A549 (cell line): ENCODE measurements at regions not wholly inside any gene's neighbourhood (a gene's known extent, or its start where the extent isn't known, plus 50 kb on each side); places are given as distances from the start of the nearest gene placed in this dataset.

ENCODE experiments used
- ATAC-seq, 2 experiments: fragments of 200-7000 bp in 1 of 2; fragments of >200 bp in 1 of 2; cut with Nextera tagmentation in 1 of 2; cut with Tn5 transposase in 1 of 2; 3 replicates each; pipeline versions ENCODE4 v1.8.0 to v1.9.1; 2018 to 2020; ENCODE audit warnings: mild to moderate bottlenecking in 1 of 2, moderate library complexity in 1 of 2
- CTCF ChIA-PET: fragments of 300-600 bp; sonication (Branson Sonifier 250); formaldehyde crosslinking; extraction: SDS; loops from one replicate; lab custom pipeline; 2021; ENCODE audit warnings: antibody characterized with exemption, inconsistent platforms; lab: Yijun Ruan, JAX
- POLR2A ChIA-PET: fragments of 350-600 bp; formaldehyde crosslinking; extraction: SDS; loops from one replicate; lab custom pipeline; 2021; ENCODE audit warnings: antibody characterized with exemption, inconsistent platforms; lab: Yijun Ruan, JAX
- DNase-seq, 2 experiments: peaks; one replicate each; pipeline versions ENCODE4 v3.0.0 to v3.0.0-alpha.2; 2011 to 2016; ENCODE audit warnings: low read depth in 1 of 2, low spot score in 1 of 2
- FAIRE-seq: peaks from 2 replicates; lab custom pipeline; 2011; peaks lifted over from hg19 to GRCh38; lab: Jason Lieb, UNC
- H3K27ac ChIP-seq, 2 experiments: fragments of >200 bp; sonication (Bioruptor Twin); formaldehyde crosslinking; 3 replicates each; pipeline ENCODE4 v1.5.1; 2016 to 2017
- H3K4me1 ChIP-seq: fragments of >200 bp; sonication (Bioruptor Twin); formaldehyde crosslinking; 3 replicates; pipeline ENCODE4 v1.6.1; 2016
- H3K4me2 ChIP-seq: fragments of >200 bp; sonication (Bioruptor Twin); formaldehyde crosslinking; 3 replicates; pipeline ENCODE4 v1.6.1; 2016
- H3K4me3 ChIP-seq: fragments of >200 bp; sonication (Bioruptor Twin); formaldehyde crosslinking; 3 replicates; pipeline ENCODE4 v1.5.1; 2016
- H3K9me3 ChIP-seq: fragments of >200 bp; sonication (Bioruptor Twin); formaldehyde crosslinking; 3 replicates; pipeline ENCODE4 v1.6.1; 2016
- CEBPB ChIP-seq, 2 experiments: fragments of >200 bp in 1 of 2; sonication (Bioruptor Twin) in 1 of 2; formaldehyde crosslinking in 1 of 2; IDR thresholded peaks; 2 replicates each; pipeline ENCODE4 v1.6.1; 2012 to 2016
- CTCF ChIP-seq: fragments of >200 bp; sonication (Bioruptor Twin); formaldehyde crosslinking; IDR thresholded peaks from 3 replicates; pipeline ENCODE4 v1.5.1; 2016
- E2F6 ChIP-seq: IDR thresholded peaks from 2 replicates; pipeline ENCODE4 v1.6.1; 2012; ENCODE audit warnings: low read depth, borderline replicate concordance
- EP300 ChIP-seq, 2 experiments: fragments of >200 bp; sonication (Bioruptor Twin); formaldehyde crosslinking; IDR thresholded peaks; 2 replicates in 1 of 2; 3 replicates in 1 of 2; pipeline ENCODE4 v1.6.1; 2016 to 2017
- ESRRA ChIP-seq: fragments of 150-350 bp; IDR thresholded peaks from 2 replicates; pipeline ENCODE4 v1.6.1; 2014; ENCODE audit warnings: mild to moderate bottlenecking, low read length, borderline replicate concordance
- FOSL2 ChIP-seq, 2 experiments: fragments of 450-650 bp in 1 of 2; fragments of >200 bp in 1 of 2; sonication (Bioruptor Twin) in 1 of 2; formaldehyde crosslinking; IDR thresholded peaks; 2 replicates each; pipeline versions ENCODE4 v1.5.0 to v1.6.1; 2016 to 2020; ENCODE audit warnings: mild to moderate bottlenecking in 1 of 2, moderate library complexity in 1 of 2
- GATA3 ChIP-seq: IDR thresholded peaks from 2 replicates; pipeline ENCODE4 v1.6.1; 2012; ENCODE audit warnings: borderline replicate concordance
- HES2 ChIP-seq: fragments of >200 bp; sonication (Bioruptor Twin); formaldehyde crosslinking; IDR thresholded peaks from 2 replicates; pipeline ENCODE4 v1.6.1; 2016
- HEYL ChIP-seq: fragments of 250-450 bp; sonication (Bioruptor Pico); IDR thresholded peaks from 2 replicates; pipeline ENCODE4 v1.8.0; 2021; ENCODE audit warnings: mild to moderate bottlenecking, moderate library complexity
- HOXB5 ChIP-seq: fragments of 250-450 bp; sonication (Bioruptor Pico); IDR thresholded peaks from 2 replicates; pipeline ENCODE4 v1.5.0; 2020; ENCODE audit warnings: mild to moderate bottlenecking, moderate library complexity
- KDM1A ChIP-seq: fragments of 200-600 bp; sonication (generic); IDR thresholded peaks from 2 replicates; pipeline ENCODE4 v1.6.1; 2016; ENCODE audit warnings: low read depth, mild to moderate bottlenecking
- MAX ChIP-seq: IDR thresholded peaks from 2 replicates; pipeline ENCODE4 v1.6.1; 2012
- MAZ ChIP-seq: fragments of 150-350 bp; IDR thresholded peaks from 2 replicates; pipeline ENCODE4 v1.6.1; 2014; ENCODE audit warnings: antibody characterized with exemption, low read depth, low read length, borderline replicate concordance
- NFE2L2 ChIP-seq: fragments of 150-350 bp; conservative IDR thresholded peaks from 2 replicates; pipeline ENCODE4 v1.6.1; 2014; ENCODE audit warnings: low read length
- RAD21 ChIP-seq, 2 experiments: fragments of >200 bp in 1 of 2; sonication (Bioruptor Twin) in 1 of 2; formaldehyde crosslinking in 1 of 2; IDR thresholded peaks in 1 of 2; conservative IDR thresholded peaks in 1 of 2; 2 replicates in 1 of 2; 3 replicates in 1 of 2; pipeline ENCODE4 v1.6.1; 2012 to 2018; ENCODE audit warnings: inconsistent platforms in 1 of 2
- RCOR1 ChIP-seq: fragments of 150-350 bp; IDR thresholded peaks from 2 replicates; pipeline ENCODE4 v1.6.1; 2014; ENCODE audit warnings: antibody characterized with exemption, low read length, low read depth
- TFCP2L1 ChIP-seq: fragments of 250-450 bp; sonication (Bioruptor Pico); IDR thresholded peaks from 2 replicates; pipeline ENCODE4 v1.5.0; 2021; ENCODE audit warnings: mild to moderate bottlenecking
- TP53 ChIP-seq: fragments of 250-450 bp; sonication (Bioruptor Pico); IDR thresholded peaks from 2 replicates; pipeline ENCODE4 v1.5.0; 2021; ENCODE audit warnings: mild to moderate bottlenecking, moderate library complexity
- ZFP36 ChIP-seq: fragments of 450-650 bp; IDR thresholded peaks from 2 replicates; pipeline ENCODE4 v1.6.1; 2014; ENCODE audit warnings: borderline replicate concordance; ENCODE audit not compliant: partially characterized antibody
- ZNF302 ChIP-seq: fragments of 250-450 bp; sonication (Bioruptor Pico); IDR thresholded peaks from 2 replicates; pipeline ENCODE4 v1.9.0; 2021; ENCODE audit warnings: inconsistent platforms, mild to moderate bottlenecking, moderate library complexity
- WGBS: methylation state at CpG from one replicate; pipeline ENCODE4 v1.1.6; 2017; ENCODE audit errors: missing lambda C conversion rate; 5-methylcytosine and 5-hydroxymethylcytosine counted together

- WGBS, result 19% methylated on average over 4 of the region's 4 CpGs
- FAIRE-seq (no peak), DNase-seq (no peak), ATAC-seq (no peak)
- ChIA-PET POLR2A (no interaction called here), CTCF (no interaction called here)
- Histone ChIP-seq H3K4me3 (no peak overlapping the region), H3K9me3 (no peaks in the 10 kb centered on the region), H3K27ac (no peak overlapping the region), H3K4me2 (peak overlapping the region; percentile 30; the same call in 1 of the 3 replicates), H3K4me1 (no peaks in the 10 kb centered on the region)
- TF ChIP-seq RAD21 (conservative IDR thresholded peaks at IDR 0.05 in 1 of 2, IDR thresholded peaks at IDR 0.05 in 1 of 2) (no peak), ZNF302 (CRISPR knock-in tag) (no peak), FOSL2 (IDR thresholded peaks at IDR 0.05) (no peak), FOSL2 (CRISPR knock-in tag; IDR thresholded peaks at IDR 0.05) (no peak), CEBPB (IDR thresholded peaks at IDR 0.05) (no peak), E2F6 (no peak), MAX (no peak), HEYL (no peak), EP300 (IDR thresholded peaks at IDR 0.05) (no peak), KDM1A (no peak), TP53 (no peak), MAZ (no peak), TFCP2L1 (no peak), HES2 (no peak), NFE2L2 (no peak), RCOR1 (no peak), CTCF (no peak), ZFP36 (no peak), GATA3 (no peak)
Observed at GRCh38 chr13:85230691-85231093, 568.5 kb downstream of the SLITRK6 start.

- FAIRE-seq (no peak), DNase-seq (no peak), ATAC-seq (no peak)
- H3K4me2 ChIP-seq, result no peak overlapping the region
- POLR2A ChIA-PET, result no interaction called here
- 67% methylated on average over 2 of the region's 2 CpGs for WGBS
- H3K4me1 ChIP-seq, result 0 out of 3 replicates have a peak, but pooled peaks cover 3% of the 10 kb centered on the region
- no peaks in the 10 kb centered on the region for H3K9me3 ChIP-seq
- H3K27ac ChIP-seq, result no peak overlapping the region
- H3K4me3 ChIP-seq, result no peak overlapping the region
- CTCF ChIA-PET, result no interaction called here
- TF ChIP-seq ESRRA, result no peak
- TF ChIP-seq ZNF302 (CRISPR knock-in tag), result no peak
- no peak for TF ChIP-seq CTCF
- no peak for TF ChIP-seq HOXB5 (CRISPR knock-in tag)
Observed at GRCh38 chr13:85228692-85229091, 570.5 kb downstream of the SLITRK6 start.
